ENCODE measurements at regions not wholly inside any gene's neighbourhood (a gene's known extent, or its start where the extent isn't known, plus 50 kb on each side); places are given as distances from the start of the nearest gene placed in this dataset.

DNA sequence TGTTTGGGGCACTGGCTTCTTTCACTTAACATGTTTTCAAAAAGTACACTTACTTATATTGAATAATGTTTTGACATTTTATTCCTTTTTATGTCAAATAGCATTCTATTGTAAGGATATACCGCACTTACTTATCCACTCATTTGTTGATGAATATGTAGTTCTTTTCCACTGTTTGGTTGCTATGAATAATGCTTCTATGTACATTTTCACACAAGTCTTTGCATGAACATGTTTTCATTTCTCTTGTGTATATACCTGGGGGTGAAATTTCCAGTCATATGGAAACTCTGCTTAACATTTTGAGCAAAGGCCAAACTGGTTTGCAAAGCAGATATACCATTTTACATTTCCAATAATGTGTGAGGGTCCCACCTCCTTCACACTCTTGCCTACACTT lies 202.3 kb upstream of the GGTLC1 start:
- no peak overlapping the region for H3K4me3 ChIP-seq (ENCODE audit: low read depth in 2 of 2, low read length in 2 of 2)
- ATAC-seq (no peak), DNase-seq (ENCODE audit: low read depth, low spot score) (no peak)
- CTCF ChIA-PET = no interaction called here
- no peak overlapping the region for H3K27ac ChIP-seq (ENCODE audit: low read length)
- intact Hi-C loops (cut with micrococcal nuclease; ENCODE audit: unreplicated experiment) (no loop called here), in situ Hi-C loops (cut with HindIII; ENCODE audit: low pct_unique_long_range_greater_than_20kb, low sequenced_read_pairs) (no loop called here)
- H3K4me1 ChIP-seq (ENCODE audit: control insufficient read depth, insufficient read depth, low read length) = no peaks in the 10 kb centered on the region
- TF ChIP-seq, protein P1, sequence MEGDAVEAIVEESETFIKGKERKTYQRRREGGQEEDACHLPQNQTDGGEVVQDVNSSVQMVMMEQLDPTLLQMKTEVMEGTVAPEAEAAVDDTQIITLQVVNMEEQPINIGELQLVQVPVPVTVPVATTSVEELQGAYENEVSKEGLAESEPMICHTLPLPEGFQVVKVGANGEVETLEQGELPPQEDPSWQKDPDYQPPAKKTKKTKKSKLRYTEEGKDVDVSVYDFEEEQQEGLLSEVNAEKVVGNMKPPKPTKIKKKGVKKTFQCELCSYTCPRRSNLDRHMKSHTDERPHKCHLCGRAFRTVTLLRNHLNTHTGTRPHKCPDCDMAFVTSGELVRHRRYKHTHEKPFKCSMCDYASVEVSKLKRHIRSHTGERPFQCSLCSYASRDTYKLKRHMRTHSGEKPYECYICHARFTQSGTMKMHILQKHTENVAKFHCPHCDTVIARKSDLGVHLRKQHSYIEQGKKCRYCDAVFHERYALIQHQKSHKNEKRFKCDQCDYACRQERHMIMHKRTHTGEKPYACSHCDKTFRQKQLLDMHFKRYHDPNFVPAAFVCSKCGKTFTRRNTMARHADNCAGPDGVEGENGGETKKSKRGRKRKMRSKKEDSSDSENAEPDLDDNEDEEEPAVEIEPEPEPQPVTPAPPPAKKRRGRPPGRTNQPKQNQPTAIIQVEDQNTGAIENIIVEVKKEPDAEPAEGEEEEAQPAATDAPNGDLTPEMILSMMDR (IDR thresholded peaks at IDR 0.05) = no peak
- TF ChIP-seq TCF7L2 (IDR thresholded peaks at IDR 0.05; ENCODE audit: low read depth, low read length) (no peak), POLR2AphosphoS5 (IDR thresholded peaks at IDR 0.05; ENCODE audit: low read depth, low read length) (no peak), SIN3A (IDR thresholded peaks at IDR 0.05; ENCODE audit: borderline replicate concordance, insufficient read depth, low read depth, low read length) (no peak)
- TF ChIP-seq, protein P2, sequence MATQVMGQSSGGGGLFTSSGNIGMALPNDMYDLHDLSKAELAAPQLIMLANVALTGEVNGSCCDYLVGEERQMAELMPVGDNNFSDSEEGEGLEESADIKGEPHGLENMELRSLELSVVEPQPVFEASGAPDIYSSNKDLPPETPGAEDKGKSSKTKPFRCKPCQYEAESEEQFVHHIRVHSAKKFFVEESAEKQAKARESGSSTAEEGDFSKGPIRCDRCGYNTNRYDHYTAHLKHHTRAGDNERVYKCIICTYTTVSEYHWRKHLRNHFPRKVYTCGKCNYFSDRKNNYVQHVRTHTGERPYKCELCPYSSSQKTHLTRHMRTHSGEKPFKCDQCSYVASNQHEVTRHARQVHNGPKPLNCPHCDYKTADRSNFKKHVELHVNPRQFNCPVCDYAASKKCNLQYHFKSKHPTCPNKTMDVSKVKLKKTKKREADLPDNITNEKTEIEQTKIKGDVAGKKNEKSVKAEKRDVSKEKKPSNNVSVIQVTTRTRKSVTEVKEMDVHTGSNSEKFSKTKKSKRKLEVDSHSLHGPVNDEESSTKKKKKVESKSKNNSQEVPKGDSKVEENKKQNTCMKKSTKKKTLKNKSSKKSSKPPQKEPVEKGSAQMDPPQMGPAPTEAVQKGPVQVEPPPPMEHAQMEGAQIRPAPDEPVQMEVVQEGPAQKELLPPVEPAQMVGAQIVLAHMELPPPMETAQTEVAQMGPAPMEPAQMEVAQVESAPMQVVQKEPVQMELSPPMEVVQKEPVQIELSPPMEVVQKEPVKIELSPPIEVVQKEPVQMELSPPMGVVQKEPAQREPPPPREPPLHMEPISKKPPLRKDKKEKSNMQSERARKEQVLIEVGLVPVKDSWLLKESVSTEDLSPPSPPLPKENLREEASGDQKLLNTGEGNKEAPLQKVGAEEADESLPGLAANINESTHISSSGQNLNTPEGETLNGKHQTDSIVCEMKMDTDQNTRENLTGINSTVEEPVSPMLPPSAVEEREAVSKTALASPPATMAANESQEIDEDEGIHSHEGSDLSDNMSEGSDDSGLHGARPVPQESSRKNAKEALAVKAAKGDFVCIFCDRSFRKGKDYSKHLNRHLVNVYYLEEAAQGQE (IDR thresholded peaks at IDR 0.05; ENCODE audit: insufficient read depth in 1 of 2, low read depth in 2 of 2, low read length in 1 of 2) = no peak
- H3K9me3 ChIP-seq (ENCODE audit: control insufficient read depth, insufficient read depth, low read depth, low read length) = no peaks in the 10 kb centered on the region
- no TSS peak for BruUV-seq (replicated peaks)
- no peaks in the 10 kb centered on the region for H3K27me3 ChIP-seq (ENCODE audit: control insufficient read depth, insufficient read depth, low read length)
- POLR2A ChIA-PET = no interaction called here
- H3K36me3 ChIP-seq (ENCODE audit: control insufficient read depth, insufficient read depth, low read length) = no peaks in the 10 kb centered on the region

DNA sequence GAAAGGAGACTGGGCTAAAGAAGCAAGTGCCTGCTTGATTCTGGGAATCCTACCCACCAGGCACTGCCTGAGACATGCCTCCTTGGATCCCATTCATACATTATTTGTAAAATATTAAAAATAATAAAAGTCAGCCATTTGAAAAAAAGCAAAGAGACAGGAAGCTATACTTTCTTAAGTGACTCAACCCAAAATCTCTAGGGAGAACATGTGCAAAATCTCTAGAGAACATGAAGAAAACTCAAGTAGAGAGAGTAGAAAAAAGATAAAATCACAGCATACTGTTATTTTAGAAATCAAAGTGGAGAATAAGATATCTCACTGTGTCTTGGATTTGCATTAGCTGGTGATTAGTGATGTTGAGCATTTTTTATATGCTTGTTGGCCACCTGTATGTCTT lies 197.2 kb upstream of the GGTLC1 start:
- CTCF ChIA-PET = no interaction called here
- no peak for ATAC-seq

More for the DNA sequence above, 197.2 kb upstream of the GGTLC1 start:
- in situ Hi-C loops (cut with HindIII; ENCODE audit: low pct_unique_long_range_greater_than_20kb, low sequenced_read_pairs) (no loop called here), intact Hi-C loops (cut with micrococcal nuclease; ENCODE audit: unreplicated experiment) (no loop called here)
- no peaks in the 10 kb centered on the region for H3K9me3 ChIP-seq (ENCODE audit: control insufficient read depth, insufficient read depth, low read depth, low read length)
- TF ChIP-seq SIN3A (IDR thresholded peaks at IDR 0.05; ENCODE audit: borderline replicate concordance, insufficient read depth, low read depth, low read length) (no peak), TCF7L2 (IDR thresholded peaks at IDR 0.05; ENCODE audit: low read depth, low read length) (no peak), POLR2AphosphoS5 (IDR thresholded peaks at IDR 0.05; ENCODE audit: low read depth, low read length) (no peak)
- TF ChIP-seq, protein P2 (IDR thresholded peaks at IDR 0.05; ENCODE audit: insufficient read depth in 1 of 2, low read depth in 2 of 2, low read length in 1 of 2) = no peak
- no peaks in the 10 kb centered on the region for H3K36me3 ChIP-seq (ENCODE audit: control insufficient read depth, insufficient read depth, low read length)
- no peak for DNase-seq (ENCODE audit: low read depth, low spot score)
- POLR2A ChIA-PET = no interaction called here
- H3K4me3 ChIP-seq (ENCODE audit: low read depth in 2 of 2, low read length in 2 of 2) = no peak overlapping the region
- BruUV-seq (replicated peaks) = no TSS peak
- H3K27ac ChIP-seq (ENCODE audit: low read length) = no peak overlapping the region
- H3K27me3 ChIP-seq (ENCODE audit: control insufficient read depth, insufficient read depth, low read length) = no peaks in the 10 kb centered on the region; the same call in 1 of the 2 replicates
- no peaks in the 10 kb centered on the region for H3K4me1 ChIP-seq (ENCODE audit: control insufficient read depth, insufficient read depth, low read length)
